ENCODE measurements at regions not wholly inside any gene's neighbourhood (a gene's known extent, or its start where the extent isn't known, plus 50 kb on each side); places are given as distances from the start of the nearest gene placed in this dataset.
"Not testable (repeated sequence)": the region's sequence is repeated elsewhere in the genome, so short reads cannot be mapped to it uniquely, and the experiment has no call there.

DNA sequence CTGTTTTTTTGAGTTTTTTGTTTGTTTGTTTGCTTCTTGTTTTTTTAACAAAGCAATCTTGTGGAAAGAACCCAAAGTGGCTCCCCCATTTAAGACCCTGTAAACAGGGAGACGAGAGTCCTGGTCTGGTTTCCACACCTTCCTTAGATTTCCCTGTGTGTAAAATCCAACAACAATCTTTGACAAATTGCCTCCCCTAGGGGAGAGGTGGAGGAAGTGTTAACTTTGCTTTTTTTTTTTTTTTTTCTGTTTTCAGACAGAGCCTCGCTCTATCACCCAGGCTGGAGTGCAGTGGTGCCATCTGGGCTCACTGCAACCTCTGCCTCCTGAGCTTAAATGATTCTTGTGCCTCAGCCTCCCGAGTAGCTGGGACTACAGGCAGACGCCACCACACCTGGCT is 136.0 kb downstream of the OTOP1 start:
- not testable (repeated sequence) for TF ChIP-seq EZH2phosphoT487 (conservative IDR thresholded peaks at IDR 0.05; ENCODE audit: low read length)
- TF ChIP-seq, protein P1, sequence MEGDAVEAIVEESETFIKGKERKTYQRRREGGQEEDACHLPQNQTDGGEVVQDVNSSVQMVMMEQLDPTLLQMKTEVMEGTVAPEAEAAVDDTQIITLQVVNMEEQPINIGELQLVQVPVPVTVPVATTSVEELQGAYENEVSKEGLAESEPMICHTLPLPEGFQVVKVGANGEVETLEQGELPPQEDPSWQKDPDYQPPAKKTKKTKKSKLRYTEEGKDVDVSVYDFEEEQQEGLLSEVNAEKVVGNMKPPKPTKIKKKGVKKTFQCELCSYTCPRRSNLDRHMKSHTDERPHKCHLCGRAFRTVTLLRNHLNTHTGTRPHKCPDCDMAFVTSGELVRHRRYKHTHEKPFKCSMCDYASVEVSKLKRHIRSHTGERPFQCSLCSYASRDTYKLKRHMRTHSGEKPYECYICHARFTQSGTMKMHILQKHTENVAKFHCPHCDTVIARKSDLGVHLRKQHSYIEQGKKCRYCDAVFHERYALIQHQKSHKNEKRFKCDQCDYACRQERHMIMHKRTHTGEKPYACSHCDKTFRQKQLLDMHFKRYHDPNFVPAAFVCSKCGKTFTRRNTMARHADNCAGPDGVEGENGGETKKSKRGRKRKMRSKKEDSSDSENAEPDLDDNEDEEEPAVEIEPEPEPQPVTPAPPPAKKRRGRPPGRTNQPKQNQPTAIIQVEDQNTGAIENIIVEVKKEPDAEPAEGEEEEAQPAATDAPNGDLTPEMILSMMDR (IDR thresholded peaks at IDR 0.05; ENCODE audit: insufficient read depth, low read length, poor library complexity, severe bottlenecking), result not testable (repeated sequence)
